T-helper 9 cell (primary cell): ENCODE measurements at regions not wholly inside any gene's neighbourhood (a gene's known extent, or its start where the extent isn't known, plus 50 kb on each side); places are given as distances from the start of the nearest gene placed in this dataset.

ENCODE experiments used
- DNase-seq: peaks from one replicate; pipeline ENCODE4 v3.0.0-alpha.2; 2020

- DNase-seq: no peak
These were observed 286.0 kb downstream of the HLX start for GRCh38 chr1:221164951-221165838.

- DNase-seq: no peak
These were observed 286.7 kb downstream of the HLX start for GRCh38 chr1:221165839-221166500.

- no peak for DNase-seq
These were observed 287.5 kb downstream of the HLX start for GRCh38 chr1:221166559-221167318.

- no peak for DNase-seq
These were observed 290.2 kb downstream of the HLX start for GRCh38 chr1:221169447-221169889.

- no peak for DNase-seq
These were observed 290.9 kb downstream of the HLX start for GRCh38 chr1:221170171-221170570.

GRCh38 chr1:221171768-221172167 lies 292.5 kb downstream of the HLX start:
- DNase-seq: no peak

GRCh38 chr1:221172841-221173240 lies 293.6 kb downstream of the HLX start:
- no peak for DNase-seq

- DNase-seq: no peak
These were observed 295.2 kb downstream of the HLX start for GRCh38 chr1:221174330-221174993.

- DNase-seq: no peak
These were observed 296.0 kb downstream of the HLX start for GRCh38 chr1:221175249-221175648.

- DNase-seq: no peak
These were observed 301.6 kb downstream of the HLX start for GRCh38 chr1:221180704-221181368.

GRCh38 chr1:221182791-221183533 lies 303.7 kb downstream of the HLX start:
- no peak for DNase-seq

- no peak for DNase-seq
These were observed 305.0 kb downstream of the HLX start for GRCh38 chr1:221184131-221184794.

GRCh38 chr1:221187174-221187573 lies 307.9 kb downstream of the HLX start:
- no peak for DNase-seq

- DNase-seq: no peak
These were observed 309.2 kb downstream of the HLX start for GRCh38 chr1:221188458-221188857.

- no peak for DNase-seq
These were observed 311.0 kb downstream of the HLX start for GRCh38 chr1:221190249-221190648.

GRCh38 chr1:221192055-221192454 lies 312.8 kb downstream of the HLX start:
- no peak for DNase-seq

GRCh38 chr1:221200464-221200863 lies 321.2 kb downstream of the HLX start:
- DNase-seq: no peak

- DNase-seq: no peak
These were observed 322.5 kb downstream of the HLX start for GRCh38 chr1:221201773-221202172.

- DNase-seq: peak; percentile 44
These were observed 324.2 kb downstream of the HLX start for GRCh38 chr1:221203224-221204054.
